ENCODE measurements at regions not wholly inside any gene's neighbourhood (a gene's known extent, or its start where the extent isn't known, plus 50 kb on each side); places are given as distances from the start of the nearest gene placed in this dataset.

GRCh38 chr2:185144159-185144919 is 546.0 kb downstream of the ZNF804A start:
- no peak for TF ChIP-seq CTCF (conservative IDR thresholded peaks at IDR 0.05; ENCODE audit: low read depth, low read length)
- no peak overlapping the region for H3K4me2 ChIP-seq
- H3K4me3 ChIP-seq (IDR thresholded peaks at IDR 0.05; ENCODE audit: insufficient read depth, low read depth, low read length): no peak overlapping the region
- H3K27ac ChIP-seq: no peak overlapping the region
- no peaks in the 10 kb centered on the region for H4K20me1 ChIP-seq (ENCODE audit: insufficient read depth)
- H3K27me3 ChIP-seq (ENCODE audit: insufficient read depth, low read depth): no peaks in the 10 kb centered on the region
- no peaks in the 10 kb centered on the region for H3K36me3 ChIP-seq (ENCODE audit: insufficient read depth)
- no peak overlapping the region for H3K9ac ChIP-seq
- no peaks in the 10 kb centered on the region for H3K4me1 ChIP-seq (ENCODE audit: low read depth, poor library complexity, severe bottlenecking)
- no peak overlapping the region for H2AFZ ChIP-seq (ENCODE audit: low read depth)
- H3K79me2 ChIP-seq (ENCODE audit: insufficient read depth, low read depth): no peaks in the 10 kb centered on the region

GRCh38 chr2:185145316-185146121 is 547.2 kb downstream of the ZNF804A start:
- Histone ChIP-seq H4K20me1 (ENCODE audit: insufficient read depth) (no peaks in the 10 kb centered on the region), H3K4me1 (ENCODE audit: low read depth, poor library complexity, severe bottlenecking) (no peaks in the 10 kb centered on the region), H3K36me3 (ENCODE audit: insufficient read depth) (no peaks in the 10 kb centered on the region), H3K4me2 (no peak overlapping the region), H2AFZ (ENCODE audit: low read depth) (no peak overlapping the region), H3K4me3 (IDR thresholded peaks at IDR 0.05; ENCODE audit: insufficient read depth, low read depth, low read length) (no peak overlapping the region), H3K79me2 (ENCODE audit: insufficient read depth, low read depth) (no peaks in the 10 kb centered on the region), H3K9ac (no peak overlapping the region), H3K27ac (no peak overlapping the region), H3K27me3 (ENCODE audit: insufficient read depth, low read depth) (no peaks in the 10 kb centered on the region)
- TF ChIP-seq CTCF (conservative IDR thresholded peaks at IDR 0.05; ENCODE audit: low read depth, low read length): no peak

DNA sequence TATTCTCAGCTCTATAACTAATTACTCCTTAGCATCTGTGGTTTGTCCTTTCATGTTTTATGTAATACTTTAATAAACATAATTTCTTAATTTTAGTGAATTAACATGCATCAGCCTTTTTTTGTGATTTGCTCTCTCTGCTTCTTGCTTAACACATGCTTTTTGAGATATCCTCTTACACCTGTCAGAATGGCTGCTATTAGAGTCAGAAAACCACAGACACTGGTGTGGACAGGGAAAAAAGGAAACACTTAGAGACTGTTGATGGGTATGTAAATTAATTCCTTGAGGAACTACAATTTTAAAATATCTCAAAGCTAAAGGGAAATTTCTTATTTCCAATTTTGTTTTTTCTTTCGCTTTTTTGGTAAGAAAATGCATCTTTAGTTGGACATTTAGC is 549.0 kb downstream of the ZNF804A start:
- H3K27me3 ChIP-seq (ENCODE audit: insufficient read depth, low read depth): no peaks in the 10 kb centered on the region
- no peak for TF ChIP-seq CTCF (conservative IDR thresholded peaks at IDR 0.05; ENCODE audit: low read depth, low read length)
- no peaks in the 10 kb centered on the region for H3K4me1 ChIP-seq (ENCODE audit: low read depth, poor library complexity, severe bottlenecking)
- H3K79me2 ChIP-seq (ENCODE audit: insufficient read depth, low read depth): no peaks in the 10 kb centered on the region
- no peaks in the 10 kb centered on the region for H4K20me1 ChIP-seq (ENCODE audit: insufficient read depth)
- no peak overlapping the region for H3K27ac ChIP-seq
- no peaks in the 10 kb centered on the region for H3K36me3 ChIP-seq (ENCODE audit: insufficient read depth)
- no peak overlapping the region for H3K4me3 ChIP-seq (IDR thresholded peaks at IDR 0.05; ENCODE audit: insufficient read depth, low read depth, low read length)
- H3K4me2 ChIP-seq: no peak overlapping the region
- no peak overlapping the region for H3K9ac ChIP-seq
- no peak overlapping the region for H2AFZ ChIP-seq (ENCODE audit: low read depth)

DNA sequence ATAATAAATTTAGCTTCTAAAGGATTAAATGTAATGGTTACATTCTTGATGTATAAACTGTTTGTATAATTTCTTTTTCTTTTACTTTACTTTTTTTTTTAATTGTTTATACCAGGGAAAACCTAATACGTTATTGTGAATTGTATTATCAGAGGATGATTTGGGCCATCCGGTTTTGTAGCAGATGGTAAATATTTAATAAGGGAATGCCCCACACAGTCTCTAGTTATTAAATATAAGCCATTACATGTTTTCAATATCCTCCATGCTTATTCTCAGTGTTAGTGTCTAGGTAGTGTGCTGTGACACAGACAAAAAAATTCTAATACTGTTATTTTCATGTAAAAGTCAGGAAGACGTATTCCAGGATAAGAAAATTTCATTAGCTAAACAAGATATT is 553.9 kb downstream of the ZNF804A start:
- Histone ChIP-seq H3K9ac (no peak overlapping the region), H3K79me2 (ENCODE audit: insufficient read depth, low read depth) (no peaks in the 10 kb centered on the region)

More for the DNA sequence above, 553.9 kb downstream of the ZNF804A start:
- Histone ChIP-seq H2AFZ (ENCODE audit: low read depth) (no peak overlapping the region), H3K4me1 (ENCODE audit: low read depth, poor library complexity, severe bottlenecking) (no peaks in the 10 kb centered on the region), H4K20me1 (ENCODE audit: insufficient read depth) (no peaks in the 10 kb centered on the region), H3K27me3 (ENCODE audit: insufficient read depth, low read depth) (no peaks in the 10 kb centered on the region), H3K27ac (no peak overlapping the region), H3K4me3 (IDR thresholded peaks at IDR 0.05; ENCODE audit: insufficient read depth, low read depth, low read length) (no peak overlapping the region), H3K4me2 (no peak overlapping the region), H3K36me3 (ENCODE audit: insufficient read depth) (no peaks in the 10 kb centered on the region)
- TF ChIP-seq CTCF (conservative IDR thresholded peaks at IDR 0.05; ENCODE audit: low read depth, low read length): no peak

Measured in KMS-11 (cell line).